A673 (cell line): ENCODE measurements at regions not wholly inside any gene's neighbourhood (a gene's known extent, or its start where the extent isn't known, plus 50 kb on each side); places are given as distances from the start of the nearest gene placed in this dataset.
"Not testable (repeated sequence)": the region's sequence is repeated elsewhere in the genome, so short reads cannot be mapped to it uniquely, and the experiment has no call there.

Source experiments
- BruUV-seq: library from RNA; stranded (reverse); fragments of 400-500 nt; replicated peaks from 2 replicates; lab custom pipeline; 2021; lab: Mats Ljungman, UMichigan
- CTCF ChIA-PET: fragments of 300-600 bp; sonication (Branson Sonifier 250); formaldehyde crosslinking; loops from one replicate; lab custom pipeline; 2022; ENCODE audit warnings: antibody characterized with exemption; lab: Charles Lee
- POLR2A ChIA-PET: fragments of 300-600 bp; sonication (Branson Sonifier 250); formaldehyde crosslinking; loops from one replicate; lab custom pipeline; 2022; ENCODE audit warnings: antibody characterized with exemption; ENCODE audit not compliant: low non-redundant PET; lab: Charles Lee
- DNase-seq: peaks from one replicate; pipeline ENCODE4 v3.0.0-alpha.2; 2015; ENCODE audit warnings: low spot score
- H3K27ac ChIP-seq: fragments of 200-600 bp; sonication (generic); 2 replicates; pipeline ENCODE4 v1.5.1; 2016; ENCODE audit warnings: mixed run types, low read depth, mild to moderate bottlenecking, mixed read lengths, antibody characterized with exemption, low read length; ENCODE audit not compliant: poor library complexity, severe bottlenecking
- H3K27me3 ChIP-seq: fragments of 200-600 bp; sonication (generic); replicated peaks from 2 replicates; pipeline ENCODE4 v1.6.1; 2017; ENCODE audit warnings: mixed run types, low read depth, mild to moderate bottlenecking, mixed read lengths, antibody characterized with exemption, low read length; ENCODE audit not compliant: insufficient read depth, poor library complexity
- H3K36me3 ChIP-seq: fragments of 200-600 bp; sonication (generic); 2 replicates; pipeline ENCODE4 v1.6.1; 2016; ENCODE audit warnings: mixed run types, mild to moderate bottlenecking, mixed read lengths, antibody characterized with exemption, low read length; ENCODE audit not compliant: insufficient read depth, poor library complexity, severe bottlenecking
- H3K4me1 ChIP-seq: fragments of 200-600 bp; sonication (generic); 2 replicates; pipeline ENCODE4 v1.6.1; 2017; ENCODE audit warnings: mixed run types, mild to moderate bottlenecking, mixed read lengths, antibody characterized with exemption, low read length; ENCODE audit not compliant: insufficient read depth, poor library complexity, severe bottlenecking
- H3K4me3 ChIP-seq: fragments of 200-600 bp; sonication (generic); 2 replicates; pipeline ENCODE4 v1.5.1; 2016; ENCODE audit warnings: low read depth, mixed run types, mild to moderate bottlenecking, mixed read lengths, low read length; ENCODE audit not compliant: poor library complexity, severe bottlenecking
- H3K9me3 ChIP-seq: fragments of 200-600 bp; sonication (generic); 2 replicates; pipeline ENCODE4 v1.6.1; 2016; ENCODE audit warnings: mixed run types, low read depth, mild to moderate bottlenecking, mixed read lengths, antibody characterized with exemption, low read length; ENCODE audit not compliant: poor library complexity, severe bottlenecking
- CTCF ChIP-seq: fragments of 300-800, 200-600 bp; sonication (generic); conservative IDR thresholded peaks from 2 replicates; pipeline ENCODE4 v1.5.1; 2017; ENCODE audit warnings: low read depth, mild to moderate bottlenecking, antibody characterized with exemption, low read length, moderate library complexity, mixed read lengths
- EZH2 ChIP-seq: fragments of 200-600 bp; sonication (generic); IDR thresholded peaks from 2 replicates; pipeline ENCODE4 v1.6.1; 2017; ENCODE audit warnings: borderline replicate concordance, low read depth, mild to moderate bottlenecking, mixed read lengths, antibody characterized with exemption, low read length; ENCODE audit not compliant: poor library complexity, severe bottlenecking
- intact Hi-C: fragments of 100-400 bp; cut with micrococcal nuclease; formaldehyde crosslinking; loops from one replicate; pipeline ENCODE4 v1.10.0; 2022; ENCODE audit not compliant: unreplicated experiment

- ChIA-PET POLR2A (no interaction called here), CTCF (no interaction called here)
- Histone ChIP-seq H3K4me3 (no peak overlapping the region), H3K9me3 (no peaks in the 10 kb centered on the region), H3K4me1 (no peaks in the 10 kb centered on the region), H3K27me3 (no peaks in the 10 kb centered on the region), H3K36me3 (no peaks in the 10 kb centered on the region), H3K27ac (no peak overlapping the region)
- TF ChIP-seq CTCF (no peak), EZH2 (no peak)
- intact Hi-C loops, result no loop called here
- BruUV-seq, result no TSS peak
- DNase-seq, result no peak
Measured at GRCh38 chr3:5052247-5052646, 69.8 kb upstream of the ARL8B start.

- H3K4me3 ChIP-seq, result no peak overlapping the region
- H3K9me3 ChIP-seq, result no peaks in the 10 kb centered on the region
- H3K27me3 ChIP-seq, result no peaks in the 10 kb centered on the region
- ChIA-PET POLR2A (interaction anchor here (0.6 kb wide), 1 partner anchor 402 kb away, joined by 14 read pairs; no protein-coding TSS in a partner anchor), CTCF (no interaction called here)
- H3K36me3 ChIP-seq, result no peaks in the 10 kb centered on the region
- BruUV-seq, result no TSS peak
- no peak for DNase-seq
- TF ChIP-seq EZH2 (no peak), CTCF (no peak)
- no peak overlapping the region for H3K27ac ChIP-seq
- H3K4me1 ChIP-seq, result peaks cover 4% of the 10 kb centered on the region
- intact Hi-C loops, result no loop called here
Measured at GRCh38 chr3:5053021-5053831, 68.9 kb upstream of the ARL8B start.

GRCh38 chr3:5054098-5054497 lies 68.0 kb upstream of the ARL8B start:
- ChIA-PET POLR2A (interaction anchor here (0.6 kb wide), 1 partner anchor 403 kb away, joined by 14 read pairs; no protein-coding TSS in a partner anchor), CTCF (no interaction called here)
- Histone ChIP-seq H3K27ac (no peak overlapping the region), H3K27me3 (no peaks in the 10 kb centered on the region), H3K4me1 (peaks cover 11% of the 10 kb centered on the region), H3K9me3 (no peaks in the 10 kb centered on the region), H3K4me3 (no peak overlapping the region), H3K36me3 (no peaks in the 10 kb centered on the region)
- DNase-seq, result no peak
- BruUV-seq, result no TSS peak
- TF ChIP-seq CTCF (no peak), EZH2 (no peak)
- intact Hi-C loops, result no loop called here

DNA sequence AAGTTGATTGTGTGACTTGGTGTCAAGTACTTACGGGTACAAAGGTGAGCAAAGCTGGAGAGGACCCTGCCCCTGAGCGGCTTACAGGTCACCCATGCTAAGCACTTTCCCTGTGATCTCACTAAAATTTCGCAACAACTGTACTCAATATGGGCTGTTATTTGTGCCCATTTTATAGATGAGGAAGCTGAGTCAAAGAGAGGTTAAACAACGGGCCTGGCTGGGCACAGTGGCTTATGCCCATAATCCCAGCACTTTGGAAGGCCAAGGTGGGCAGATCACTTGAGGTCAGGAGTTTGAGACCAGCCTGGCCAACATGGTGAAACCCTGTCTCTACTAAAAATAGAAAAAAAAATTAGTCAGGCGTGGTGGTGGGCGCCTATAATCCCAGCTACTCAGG lies 67.5 kb upstream of the ARL8B start:
- H3K9me3 ChIP-seq, intact Hi-C loops, CTCF ChIA-PET: not testable (repeated sequence)

More for the DNA sequence above, 67.5 kb upstream of the ARL8B start:
- BruUV-seq, H3K36me3 ChIP-seq, H3K27me3 ChIP-seq, DNase-seq, H3K27ac ChIP-seq, POLR2A ChIA-PET, H3K4me3 ChIP-seq: not testable (repeated sequence)
- H3K4me1 ChIP-seq, result peaks cover 15% of the 10 kb centered on the region
